Ramos (cell line): ENCODE measurements at regions not wholly inside any gene's neighbourhood (a gene's known extent, or its start where the extent isn't known, plus 50 kb on each side); places are given as distances from the start of the nearest gene placed in this dataset.
"Not testable (repeated sequence)": the region's sequence is repeated elsewhere in the genome, so short reads cannot be mapped to it uniquely, and the experiment has no call there.

Experiments
- in situ Hi-C: fragments of 300-500 bp; cut with MboI; formaldehyde crosslinking; loops from one replicate; pipeline ENCODE4 v1.14.3; 2022; ENCODE audit warnings: low sequenced_read_pairs; ENCODE audit not compliant: unreplicated experiment

DNA sequence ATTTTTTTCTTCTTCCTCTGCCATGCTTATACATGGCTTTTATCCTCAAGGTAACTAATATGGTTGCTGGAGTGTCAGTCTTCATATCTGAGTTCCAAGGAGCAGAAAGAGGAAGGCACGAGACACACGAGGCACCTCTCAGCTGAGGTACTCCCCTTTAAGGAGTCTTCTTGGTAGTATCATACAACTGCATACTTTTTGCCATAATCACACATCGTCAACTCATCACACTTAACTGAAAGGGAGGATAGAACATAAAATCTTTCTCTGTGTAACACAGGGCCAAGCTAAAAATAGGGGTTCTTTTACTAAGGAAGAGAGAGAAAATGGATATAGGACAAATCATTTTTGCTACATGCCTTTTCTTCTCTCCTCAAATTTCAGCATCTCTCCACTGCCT, 104.2 kb downstream of the OXSM start:
- in situ Hi-C loops, result no loop called here

DNA sequence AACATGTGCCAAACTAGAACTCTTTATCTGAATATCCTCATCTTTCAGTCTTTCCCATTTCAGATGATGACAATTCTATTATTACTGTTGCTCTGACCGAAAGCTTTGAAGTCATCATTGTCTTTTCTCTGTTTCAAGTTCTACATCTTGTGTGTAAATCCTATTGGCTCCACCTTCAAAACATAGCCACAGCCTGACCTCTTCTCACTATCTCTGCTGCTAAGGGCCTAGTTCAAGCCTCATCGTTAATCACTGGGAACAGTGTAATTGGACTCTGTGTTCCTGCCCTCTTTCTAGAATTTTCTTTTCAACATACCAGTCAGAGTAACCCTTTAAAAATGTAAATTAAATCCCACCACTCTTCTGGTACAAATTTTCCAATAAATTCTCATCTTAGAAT, 105.1 kb downstream of the OXSM start:
- in situ Hi-C loops, result no loop called here

DNA sequence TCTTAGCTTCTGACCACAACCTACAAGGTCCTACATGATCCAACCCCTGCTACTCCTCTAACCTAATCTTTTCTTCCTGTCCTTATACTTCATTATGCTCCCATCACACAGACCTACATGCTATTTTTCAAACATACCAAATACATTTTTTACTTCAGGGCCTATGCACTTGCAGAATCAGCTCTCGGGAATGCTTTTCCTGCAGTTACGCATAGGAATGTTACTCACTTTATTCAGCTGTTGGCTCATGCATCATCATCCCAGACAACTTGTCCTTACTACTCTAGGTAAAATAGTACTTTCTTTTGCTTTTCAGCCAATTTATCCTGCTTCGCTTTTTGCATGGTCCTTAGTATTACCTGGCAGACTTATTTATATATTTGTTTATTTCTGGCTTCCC, 105.6 kb downstream of the OXSM start:
- in situ Hi-C loops, result no loop called here

DNA sequence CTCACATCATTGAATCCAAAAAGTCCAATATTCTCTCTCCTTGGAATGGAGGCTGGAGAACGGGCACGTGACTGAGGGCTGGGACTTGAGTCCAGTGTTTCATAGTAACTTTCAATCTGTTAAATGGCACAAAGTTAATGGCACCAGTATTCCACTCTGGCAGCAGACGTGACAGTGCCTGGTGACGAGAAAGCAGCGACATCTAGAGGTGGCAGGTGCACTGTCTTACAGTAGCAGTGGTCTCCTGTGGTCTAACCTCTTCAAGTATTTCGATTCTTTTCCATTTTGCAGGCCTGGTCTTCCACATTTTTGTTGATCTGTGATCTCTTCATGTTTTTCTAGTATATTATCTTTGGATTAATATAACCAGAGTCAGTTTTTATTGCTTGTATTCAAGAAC, 107.1 kb downstream of the OXSM start:
- in situ Hi-C loops, result no loop called here

DNA sequence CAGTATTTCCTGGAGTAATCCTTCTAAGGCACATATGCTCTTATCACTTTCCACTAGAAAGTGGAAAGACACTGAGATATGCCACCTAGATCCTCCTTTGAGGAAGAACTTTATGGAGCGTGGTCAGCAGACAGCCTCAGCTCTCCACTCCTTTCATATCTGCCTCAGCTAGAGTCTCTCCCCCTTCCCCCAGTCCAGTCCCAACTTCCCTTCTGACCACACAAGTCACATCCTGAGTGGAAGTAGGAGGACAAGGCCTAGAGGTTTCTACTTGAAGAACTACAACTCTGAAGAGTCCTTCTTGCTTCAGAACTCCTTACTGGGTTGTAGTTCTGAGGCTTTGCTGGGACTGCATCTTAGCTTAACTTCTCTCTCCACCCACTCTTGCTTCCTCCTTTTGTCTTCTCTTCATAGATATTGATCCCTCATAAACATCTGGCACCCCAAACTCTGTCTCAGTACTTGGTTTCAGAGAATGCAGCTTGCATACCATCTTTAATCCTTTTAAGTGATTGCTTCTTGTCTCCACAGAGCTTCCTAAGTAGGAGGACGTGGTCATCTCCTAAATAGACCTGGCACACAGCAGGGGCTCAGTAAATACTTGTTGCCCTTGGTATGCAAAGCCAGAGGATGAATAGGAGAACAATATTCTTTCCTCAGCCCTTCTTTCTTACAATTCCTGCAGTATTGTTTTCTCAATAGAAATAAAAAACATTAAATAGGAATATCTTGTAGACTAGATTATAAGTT, 109.6 kb downstream of the OXSM start:
- in situ Hi-C loops, result no loop called here

DNA sequence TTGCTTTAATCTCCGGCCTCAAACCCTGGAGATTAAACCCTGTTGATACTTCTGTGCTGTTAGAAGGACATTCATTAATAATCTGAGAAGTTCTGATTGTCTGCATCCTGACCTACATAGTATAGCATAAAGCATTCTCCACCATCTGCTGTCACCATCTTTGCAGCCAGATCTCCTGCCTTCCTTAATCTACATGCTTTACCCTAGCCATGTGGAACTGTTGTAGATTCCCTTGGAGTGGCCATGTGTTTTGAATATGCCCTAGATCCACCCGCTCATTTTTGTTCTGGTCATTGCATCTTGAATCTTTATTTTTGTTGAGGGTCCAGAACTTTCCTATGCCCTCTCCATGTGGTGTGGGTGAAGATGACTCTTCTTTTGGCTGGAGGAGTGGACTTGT, 110.3 kb downstream of the OXSM start:
- in situ Hi-C loops, result no loop called here

DNA sequence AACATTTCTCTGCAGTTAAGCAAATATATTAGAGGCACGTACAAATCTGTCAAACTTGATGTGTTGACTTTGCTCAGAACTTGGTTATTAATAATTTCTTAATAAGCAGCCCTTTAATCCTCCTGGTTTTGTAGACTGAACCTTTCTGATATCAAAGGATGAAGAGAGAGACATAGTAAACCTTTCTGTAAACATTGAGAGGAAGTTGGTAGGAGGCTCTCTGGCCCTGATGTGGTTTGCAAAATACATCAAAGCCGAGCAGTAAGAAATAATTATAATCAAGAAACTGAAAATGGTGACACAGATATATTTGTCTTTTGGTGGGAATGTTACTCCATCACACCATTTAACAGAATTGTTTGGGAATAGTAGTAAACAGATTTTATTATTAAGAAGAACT, 111.9 kb downstream of the OXSM start:
- in situ Hi-C loops, result no loop called here

DNA sequence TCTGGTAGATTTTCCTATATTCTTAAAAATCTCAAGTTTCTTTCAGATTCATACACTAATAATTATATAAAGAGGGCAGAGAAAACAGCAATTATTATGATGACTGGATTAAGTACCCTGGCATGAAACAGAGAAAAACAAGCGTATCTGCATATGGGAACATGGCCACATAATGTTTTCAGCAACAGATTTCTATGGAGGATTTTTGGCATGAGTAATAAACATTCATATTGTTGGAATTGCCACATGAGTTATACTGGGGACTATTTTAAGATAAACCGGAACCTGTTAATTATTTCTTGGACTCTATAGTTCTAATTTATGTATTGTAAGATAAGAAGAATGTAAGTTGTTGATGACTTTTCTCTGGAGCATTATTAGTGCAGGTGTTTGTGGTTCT, 112.7 kb downstream of the OXSM start:
- in situ Hi-C loops, result no loop called here

DNA sequence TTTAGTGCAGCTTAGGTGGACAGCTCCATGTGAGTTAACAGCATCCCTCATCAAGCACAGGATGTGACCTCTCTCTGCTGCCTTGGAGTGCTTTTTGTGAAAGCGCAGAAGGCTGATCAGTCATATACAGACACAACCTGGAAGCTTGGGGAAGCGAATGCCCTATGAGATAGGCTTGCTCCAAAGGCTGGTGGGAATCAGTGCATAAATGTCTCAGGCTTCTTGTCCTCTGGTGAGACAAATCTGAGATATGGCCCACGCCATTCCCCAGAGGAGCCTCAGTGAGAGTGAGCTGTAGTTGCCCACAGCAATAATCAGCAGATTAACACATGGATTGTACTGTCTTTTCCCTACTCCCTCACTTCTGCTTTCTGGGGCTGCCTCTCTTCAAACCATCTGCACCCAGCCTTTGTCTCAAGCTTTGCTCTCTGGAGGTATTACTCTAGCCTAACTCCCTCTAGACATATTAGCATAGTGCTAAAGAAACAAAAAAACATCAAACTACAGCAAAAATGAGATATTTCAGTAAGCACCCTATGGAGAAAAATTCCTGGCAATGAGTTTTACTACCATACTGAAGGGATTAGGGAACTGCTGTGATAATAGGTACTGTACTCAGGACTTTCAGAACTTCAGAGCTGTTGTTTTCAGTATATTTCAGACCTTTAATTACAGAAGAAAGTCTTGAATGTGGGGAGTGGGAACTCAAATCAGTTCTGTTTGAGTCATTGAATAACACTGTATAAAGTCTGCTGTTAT, 113.7 kb downstream of the OXSM start:
- in situ Hi-C loops, result no loop called here

DNA sequence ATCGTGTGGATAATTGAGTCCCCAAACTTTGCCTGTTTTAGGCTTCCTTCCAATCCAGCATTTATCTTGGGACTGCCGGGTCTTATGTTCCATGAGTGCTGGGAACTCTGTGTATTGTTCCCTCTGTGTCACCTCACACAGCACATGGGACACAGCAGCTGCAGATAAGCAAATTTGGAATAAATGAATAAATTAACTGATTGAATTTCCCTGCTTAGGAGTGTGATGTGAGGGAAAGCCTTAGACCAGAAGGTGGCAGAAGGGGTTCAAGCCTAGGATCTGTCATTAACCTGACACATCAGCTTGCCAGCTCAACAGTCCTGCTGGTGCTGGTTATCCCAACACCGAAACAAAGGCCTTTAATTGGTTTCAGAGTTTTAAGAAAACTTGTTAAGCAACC, 114.3 kb downstream of the OXSM start:
- in situ Hi-C loops, result no loop called here

DNA sequence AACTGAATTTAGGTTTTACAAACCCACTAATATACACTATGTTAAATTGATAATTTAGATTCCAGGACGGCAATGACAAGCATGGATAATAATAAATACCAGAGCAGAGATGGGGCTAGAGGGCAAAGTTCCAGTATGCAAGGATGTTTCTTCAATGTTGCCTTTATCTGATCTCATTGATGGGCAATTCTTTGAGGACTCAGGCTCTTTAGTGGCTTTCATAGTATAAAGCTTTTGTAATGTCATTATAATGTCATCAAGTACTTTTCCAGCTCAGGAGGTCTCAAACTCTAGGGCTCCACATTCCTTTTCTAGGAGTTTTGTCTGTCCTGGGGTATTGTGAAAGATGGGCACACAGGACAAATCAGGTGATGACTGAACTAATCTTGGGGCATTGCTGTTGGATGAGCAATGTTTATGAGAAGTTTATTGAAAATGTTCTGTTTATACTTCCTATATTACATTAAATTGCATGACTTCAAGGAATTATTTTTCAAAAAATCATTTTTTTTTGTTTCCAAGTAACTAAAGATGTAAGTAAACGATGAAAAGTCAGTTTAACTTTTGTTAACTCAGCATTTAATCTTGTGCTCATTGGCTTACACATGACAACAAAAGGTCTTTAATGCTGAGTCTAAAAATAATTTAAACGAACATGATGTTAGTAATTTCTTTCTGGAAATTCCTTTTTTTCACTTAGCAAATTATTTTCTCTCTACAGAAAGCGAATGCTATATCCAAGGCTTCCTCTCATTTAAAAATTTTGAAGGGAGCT, 116.4 kb downstream of the OXSM start:
- in situ Hi-C loops, result no loop called here

DNA sequence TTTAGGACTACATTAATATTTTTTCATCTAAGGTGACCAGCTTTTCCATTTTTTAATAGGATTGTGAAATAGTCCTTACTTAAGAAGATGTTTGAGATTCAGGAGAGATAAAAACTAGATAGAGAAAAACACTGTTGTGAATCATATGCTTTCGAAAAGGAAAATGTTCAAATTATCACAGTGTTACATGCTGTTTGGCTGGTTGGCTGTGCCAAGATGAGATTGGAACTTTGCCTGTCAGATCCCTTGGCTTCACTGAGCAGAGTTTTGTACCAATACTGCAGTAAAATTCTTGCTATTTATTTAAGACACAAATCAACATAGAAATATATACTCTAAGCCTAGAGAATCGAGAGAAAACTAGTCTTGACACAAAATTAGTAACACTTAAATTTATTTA, 117.2 kb downstream of the OXSM start:
- in situ Hi-C loops, result no loop called here

DNA sequence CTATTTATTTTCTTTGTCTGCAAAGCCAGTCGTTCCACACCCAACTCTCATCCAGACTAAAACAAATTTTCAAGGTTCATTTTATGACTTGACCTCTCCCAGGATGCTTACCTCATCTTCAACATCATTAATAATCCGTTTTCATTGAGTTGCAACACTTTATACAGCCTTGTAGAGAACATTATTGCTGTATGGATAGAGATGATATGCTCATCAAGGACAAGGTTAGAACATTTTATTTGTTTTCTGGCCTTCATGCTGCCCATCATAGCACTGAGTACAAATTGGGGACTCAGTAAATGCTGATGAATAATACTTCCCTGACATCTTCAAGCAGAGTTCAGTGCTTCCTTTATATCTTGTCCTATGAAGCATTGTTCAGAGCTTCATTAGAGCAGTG, 120.2 kb downstream of the OXSM start:
- in situ Hi-C loops, result no loop called here

DNA sequence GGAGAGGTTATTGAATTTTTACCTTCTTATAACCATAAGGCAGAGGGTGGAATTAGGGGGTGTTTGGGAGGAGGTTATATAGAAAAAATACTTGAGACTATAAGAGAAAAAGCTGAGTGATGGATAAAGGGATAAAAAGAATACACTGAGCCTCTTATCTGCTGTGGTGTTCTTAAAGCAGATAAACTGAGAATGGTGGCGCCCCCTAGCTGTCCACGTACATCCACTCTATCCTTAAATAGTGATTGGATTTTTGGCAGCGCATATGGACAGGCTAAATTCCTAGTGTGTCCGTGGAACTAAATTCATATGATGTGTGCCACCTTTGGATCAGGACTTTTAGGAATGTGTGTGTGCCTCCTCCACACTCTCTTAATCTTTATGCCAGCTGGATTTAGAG, 121.1 kb downstream of the OXSM start:
- in situ Hi-C loops, result no loop called here

DNA sequence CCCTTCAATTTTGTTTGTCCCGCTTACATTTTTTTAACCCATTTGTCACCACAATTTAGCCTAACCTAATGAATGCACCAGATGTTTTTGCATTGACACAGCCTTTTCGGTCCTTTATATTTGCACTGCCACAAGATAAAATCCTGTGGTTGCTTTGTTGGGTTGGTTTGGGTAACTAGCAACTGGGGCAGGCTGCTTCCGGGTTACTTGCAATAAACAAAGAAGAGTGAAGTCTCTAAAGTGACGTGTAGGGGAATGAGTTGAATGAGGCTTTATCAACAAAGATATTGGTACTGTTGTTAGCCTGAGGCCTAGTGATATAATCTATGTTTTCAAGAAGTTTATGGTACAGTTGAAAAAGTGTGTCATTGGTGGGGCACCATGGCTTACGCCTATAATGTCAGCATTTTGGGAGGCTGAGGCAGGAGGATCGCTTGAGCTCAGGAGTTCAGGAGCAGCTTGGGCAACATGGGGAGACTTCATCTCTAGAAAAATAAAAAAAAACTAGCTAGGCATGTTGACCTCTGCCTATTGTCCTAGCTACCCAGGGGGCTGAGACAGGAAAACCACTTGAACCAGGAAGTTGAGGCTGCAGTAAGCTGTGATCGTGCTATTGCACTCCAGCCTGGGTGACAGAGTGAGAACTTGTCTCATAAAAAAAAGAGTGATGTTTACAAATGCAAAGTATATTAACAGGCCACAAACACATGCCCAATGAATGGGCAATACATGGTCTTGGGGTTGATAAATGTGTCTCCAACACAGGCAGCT, 121.8 kb downstream of the OXSM start:
- in situ Hi-C loops, result no loop called here

DNA sequence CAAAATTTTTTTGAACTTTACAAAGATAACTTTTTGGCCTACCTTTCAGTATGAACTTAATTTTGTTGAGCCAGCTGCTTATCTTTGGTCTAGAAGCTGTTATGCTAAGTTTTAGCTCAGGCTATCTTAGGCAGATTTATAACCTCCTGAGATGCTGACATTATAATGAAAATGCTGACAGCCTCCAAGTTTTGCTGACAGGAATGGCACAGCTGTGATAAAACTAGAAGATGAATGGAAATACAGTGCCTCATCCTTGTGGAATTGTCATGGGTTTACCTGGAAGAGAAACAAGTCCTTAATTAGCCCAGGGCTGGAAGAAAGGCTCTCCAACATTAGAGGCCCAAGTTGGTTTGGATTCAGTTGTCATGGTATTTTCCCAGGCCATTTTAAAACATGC, 123.3 kb downstream of the OXSM start:
- in situ Hi-C loops, result no loop called here

DNA sequence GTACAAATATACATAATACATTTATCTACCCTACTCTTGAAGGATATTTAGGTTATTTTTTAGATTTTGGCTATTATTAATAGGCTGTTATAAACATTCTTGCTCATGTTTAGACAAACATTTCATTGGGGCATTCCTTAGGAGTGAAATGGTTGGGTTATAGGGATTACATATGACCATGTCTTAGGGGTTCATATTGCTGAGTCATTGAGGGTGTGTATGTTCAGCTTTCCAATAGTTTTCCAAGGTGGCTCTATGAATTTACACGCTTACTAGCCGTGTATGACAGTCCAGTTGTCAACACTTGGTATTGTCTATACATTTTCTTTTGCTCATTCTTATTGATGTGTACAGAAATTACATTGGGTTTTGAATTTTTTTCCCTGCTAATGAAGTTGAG, 125.8 kb downstream of the OXSM start:
- in situ Hi-C loops, result no loop called here

DNA sequence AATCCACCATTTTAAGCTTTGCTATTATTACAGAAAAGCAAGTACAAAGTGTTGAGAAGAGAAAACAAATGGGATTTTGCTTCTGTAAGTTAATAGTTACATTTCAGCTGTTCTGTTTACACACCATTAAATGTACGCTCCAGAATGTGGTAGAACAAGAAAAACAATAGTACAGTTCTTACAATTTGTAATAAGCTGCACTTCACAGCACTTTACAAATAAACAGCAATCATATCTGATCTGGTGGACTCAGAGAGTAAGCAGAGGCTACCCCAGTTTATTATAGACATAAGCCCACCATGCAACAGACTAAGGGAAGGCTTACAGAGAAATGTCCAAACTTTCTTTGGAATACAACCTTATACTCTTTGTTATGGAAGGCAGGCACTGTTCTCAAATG, 126.4 kb downstream of the OXSM start:
- in situ Hi-C loops, result no loop called here

DNA sequence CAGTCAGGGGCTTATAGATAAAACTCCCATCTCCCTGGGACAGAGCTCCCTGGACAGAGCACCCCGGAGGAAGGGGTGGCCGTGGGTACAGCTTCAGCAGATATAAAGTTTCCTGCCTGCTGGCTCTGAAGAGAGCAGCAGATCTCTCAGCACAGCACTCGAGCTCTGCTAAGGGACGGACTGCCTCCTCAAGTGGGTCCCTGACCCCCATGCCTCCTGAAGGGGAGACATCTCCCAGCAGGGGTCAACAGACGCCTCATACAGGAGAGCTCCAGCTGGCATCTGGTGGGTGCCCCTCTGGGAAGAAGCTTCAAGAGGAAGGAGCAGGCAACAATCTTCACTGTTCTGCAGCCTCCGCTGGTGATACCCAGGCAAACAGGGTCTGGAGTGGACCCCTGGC, 142.1 kb downstream of the OXSM start:
- in situ Hi-C loops, result not testable (repeated sequence)

DNA sequence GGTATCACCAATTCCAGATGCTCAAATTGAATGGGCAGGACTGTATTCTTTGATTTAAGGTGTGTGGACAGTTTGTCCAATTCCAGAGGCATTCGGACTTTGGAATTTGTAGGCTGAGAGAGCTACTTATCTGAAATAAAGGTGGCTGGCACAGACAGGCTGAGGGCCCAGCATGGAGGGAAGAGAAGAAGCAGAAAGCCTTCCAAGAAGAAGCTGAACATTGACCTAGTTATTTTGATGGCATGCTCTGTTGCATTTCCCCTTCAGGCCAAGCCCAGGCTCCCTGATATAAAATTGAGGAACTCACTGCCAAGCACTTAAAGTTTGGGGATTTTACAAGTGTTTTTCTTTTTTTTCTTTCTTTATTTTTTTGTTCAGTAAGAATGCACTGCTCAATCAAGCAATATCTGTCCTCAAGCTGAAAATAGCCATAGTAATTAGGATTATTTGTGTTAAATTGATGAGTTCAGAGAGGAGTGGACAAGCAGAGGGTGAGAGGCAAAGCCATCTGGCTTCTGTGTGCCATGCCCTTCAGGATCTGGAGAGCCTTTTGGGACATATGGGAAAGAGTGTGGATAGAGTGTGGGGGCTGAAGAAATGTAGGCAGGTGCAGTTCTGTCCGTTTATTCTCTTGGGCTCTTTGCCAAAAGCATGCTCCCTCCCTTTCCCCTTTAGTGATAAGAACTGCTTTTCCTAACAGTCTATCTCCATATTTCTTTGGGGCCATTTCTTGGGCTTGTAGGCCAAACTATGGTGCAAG, 148.9 kb downstream of the OXSM start:
- in situ Hi-C loops, result no loop called here
